ENCODE measurements at regions not wholly inside any gene's neighbourhood (a gene's known extent, or its start where the extent isn't known, plus 50 kb on each side); places are given as distances from the start of the nearest gene placed in this dataset.

- TF ChIP-seq CTCF (IDR thresholded peaks at IDR 0.05; ENCODE audit: insufficient read depth, low read length, severe bottlenecking) = no peak
- DNase-seq (ENCODE audit: low read depth) (no peak), FAIRE-seq (no peak)
- Histone ChIP-seq H3K27me3 (ENCODE audit: control insufficient read depth, insufficient read depth, low read length) (no peaks in the 10 kb centered on the region), H3K4me3 (ENCODE audit: low read depth, low read length) (no peak overlapping the region), H3K36me3 (ENCODE audit: control insufficient read depth, insufficient read depth, low read length) (no peaks in the 10 kb centered on the region)
These were observed 310.2 kb upstream of the SUCLG2 start for GRCh38 chr3:67964596-67964995.

- H3K36me3 ChIP-seq (ENCODE audit: control insufficient read depth, insufficient read depth, low read length) = no peaks in the 10 kb centered on the region
- FAIRE-seq (no peak), DNase-seq (ENCODE audit: low read depth) (no peak)
- no peak overlapping the region for H3K4me3 ChIP-seq (ENCODE audit: low read depth, low read length)
- TF ChIP-seq CTCF (IDR thresholded peaks at IDR 0.05; ENCODE audit: insufficient read depth, low read length, severe bottlenecking) = no peak
- no peaks in the 10 kb centered on the region for H3K27me3 ChIP-seq (ENCODE audit: control insufficient read depth, insufficient read depth, low read length)
These were observed 302.9 kb upstream of the SUCLG2 start for GRCh38 chr3:67957268-67957667.

GRCh38 chr3:67947808-67948508, 293.5 kb upstream of the SUCLG2 start:
- no peaks in the 10 kb centered on the region for H3K36me3 ChIP-seq (ENCODE audit: control insufficient read depth, insufficient read depth, low read length)
- H3K27me3 ChIP-seq (ENCODE audit: control insufficient read depth, insufficient read depth, low read length) = no peaks in the 10 kb centered on the region
- DNase-seq (ENCODE audit: low read depth) = no peak
- no peak for FAIRE-seq
- TF ChIP-seq CTCF (IDR thresholded peaks at IDR 0.05; ENCODE audit: insufficient read depth, low read length, severe bottlenecking) = no peak
- H3K4me3 ChIP-seq (ENCODE audit: low read depth, low read length) = no peak overlapping the region

GRCh38 chr3:67946436-67946835, 292.0 kb upstream of the SUCLG2 start:
- FAIRE-seq = no peak
- DNase-seq (ENCODE audit: low read depth) = no peak
- Histone ChIP-seq H3K36me3 (ENCODE audit: control insufficient read depth, insufficient read depth, low read length) (no peaks in the 10 kb centered on the region), H3K4me3 (ENCODE audit: low read depth, low read length) (no peak overlapping the region), H3K27me3 (ENCODE audit: control insufficient read depth, insufficient read depth, low read length) (no peaks in the 10 kb centered on the region)
- TF ChIP-seq CTCF (IDR thresholded peaks at IDR 0.05; ENCODE audit: insufficient read depth, low read length, severe bottlenecking) = no peak

GRCh38 chr3:67943546-67943945, 289.1 kb upstream of the SUCLG2 start:
- no peak overlapping the region for H3K4me3 ChIP-seq (ENCODE audit: low read depth, low read length)
- TF ChIP-seq CTCF (IDR thresholded peaks at IDR 0.05; ENCODE audit: insufficient read depth, low read length, severe bottlenecking) = no peak
- FAIRE-seq (no peak), DNase-seq (ENCODE audit: low read depth) (no peak)
- H3K36me3 ChIP-seq (ENCODE audit: control insufficient read depth, insufficient read depth, low read length) = no peaks in the 10 kb centered on the region
- no peaks in the 10 kb centered on the region for H3K27me3 ChIP-seq (ENCODE audit: control insufficient read depth, insufficient read depth, low read length)

- FAIRE-seq = no peak
- H3K4me3 ChIP-seq (ENCODE audit: low read depth, low read length) = no peak overlapping the region
- no peaks in the 10 kb centered on the region for H3K27me3 ChIP-seq (ENCODE audit: control insufficient read depth, insufficient read depth, low read length)
- TF ChIP-seq CTCF (IDR thresholded peaks at IDR 0.05; ENCODE audit: insufficient read depth, low read length, severe bottlenecking) = no peak
- H3K36me3 ChIP-seq (ENCODE audit: control insufficient read depth, insufficient read depth, low read length) = no peaks in the 10 kb centered on the region
- DNase-seq (ENCODE audit: low read depth) = no peak
These were observed 287.1 kb upstream of the SUCLG2 start for GRCh38 chr3:67941433-67942030.
